Heart right ventricle (tissue), 16 donors: ENCODE measurements at regions not wholly inside any gene's neighbourhood (a gene's known extent, or its start where the extent isn't known, plus 50 kb on each side); places are given as distances from the start of the nearest gene placed in this dataset.
A peak's percentile ranks its signal among the peaks of the same experiment; 100 is the strongest.

Experiments
- ATAC-seq, 8 donors: fragments of 200-7000 bp; cut with Tn5 transposase; one replicate each; pipeline ENCODE4 v1.9.1; 2020; ENCODE audit warnings: mild to moderate bottlenecking in 8 of 8, moderate library complexity in 8 of 8, moderate number of reproducible peaks in 1 of 8
- DNase-seq, 2 donors: peaks; one replicate each; pipeline ENCODE4 v3.0.0-alpha.2; 2020
- H3K27ac ChIP-seq, 10 donors: fragments of 200-600 bp; sonication (generic) in 2 of 10; one replicate each; pipeline versions ENCODE4 v1.5.0 to v1.8.0; 2020 to 2022; ENCODE audit warnings: mild to moderate bottlenecking in 3 of 10
- H3K27me3 ChIP-seq, 7 donors: fragments of 200-600 bp; one replicate each; pipeline ENCODE4 v1.8.0; 2021 to 2022; ENCODE audit warnings: mild to moderate bottlenecking in 2 of 7
- H3K36me3 ChIP-seq, 9 donors: fragments of 200-600 bp; sonication (generic) in 1 of 9; one replicate each; pipeline versions ENCODE4 v1.5.0 to v1.8.0; 2020 to 2022; ENCODE audit warnings: mild to moderate bottlenecking in 2 of 9
- H3K4me1 ChIP-seq, 9 donors: fragments of 200-600 bp; sonication (generic) in 1 of 9; one replicate each; pipeline versions ENCODE4 v1.5.0 to v1.8.0; 2020 to 2022; ENCODE audit warnings: mild to moderate bottlenecking in 4 of 9
- H3K4me3 ChIP-seq, 10 donors: fragments of 200-600 bp; sonication (generic) in 2 of 10; one replicate each; pipeline versions ENCODE4 v1.5.0 to v1.8.0; 2020 to 2022; ENCODE audit warnings: mild to moderate bottlenecking in 7 of 10, moderate library complexity in 2 of 10
- H3K9me3 ChIP-seq, 11 donors: fragments of 200-600 bp in 10 of 11; sonication (generic) in 2 of 11; one replicate each; pipeline versions ENCODE4 v1.5.0 to v1.8.0; 2013 to 2022; ENCODE audit warnings: mild to moderate bottlenecking in 2 of 11, control low read depth in 1 of 11, moderate library complexity in 1 of 11
- CTCF ChIP-seq, 9 donors: fragments of 200-600 bp; sonication (generic) in 2 of 9; IDR thresholded peaks; one replicate each; pipeline versions ENCODE4 v1.5.0 to v1.8.0; 2021 to 2022; ENCODE audit warnings: antibody characterized with exemption in 9 of 9, mild to moderate bottlenecking in 5 of 9, moderate library complexity in 1 of 9
- WGBS, 2 donors: extraction: QIAGEN DNeasy Blood & Tissue Kit; methylation state at CpG; one replicate each; pipeline ENCODE4 v1.1.7; 2013; ENCODE audit warnings: inconsistent platforms in 1 of 2; 5-methylcytosine and 5-hydroxymethylcytosine counted together
- intact Hi-C, 10 donors: fragments of 100-400 bp; cut with DNase I; formaldehyde crosslinking; loops; one replicate each; pipeline versions ENCODE4 v1.11.1 to v1.14.2; 2022
- donor health status: Arrhythmogenic right ventricular cardiomyopathy.
- donor health status: ischemic (EF 13 %, LVEDD 7.1; RV severe dilation, severe dysfunction).
- donor health status: healthy with polysubstance abuse.
- donor health status: DM: no; HTN: yes; CAD: no.
- donor health status: DM: no; HTN: no; CAD: no.
- donor health status: ischemic (EF 25% LVEDD 6.9; RV normal size, moderate dysfunction).
- donor health status: ischemic (EF 25% LVEDD 5.7; RV mildly dilated, moderate dysfunction).
- donor health status: healthy.
- donor health status: DM: yes; HTN: yes; CAD: no.
- donor health status: Ischemic cardiomyopathy.
- donor health status: ischemic (EF 35%, LVEDD 5.7; RV mildly dilated, moderate dysfunction).
- donor health status: nonischemic (EF 11% LVEDD 7.7; RV severe dilation, severe dysfunction).
- donor health status: DM: yes; HTN: yes; CAD: no.
- donor health status: PGD.
- donor health status: ischemic (EF 29% LVEDD 5.4; RV normal size, mild dysfunction).
- donor health status: nonischemic (EF 23%, LVEDD 6.1; RV moderate dilation, normal function).

GRCh38 chr13:44887515-44887914 is 101.8 kb downstream of the NUFIP1 start:
- no peaks in the 10 kb centered on the region for H3K4me1 ChIP-seq
- no peak for DNase-seq
- no peak overlapping the region for H3K27ac ChIP-seq
- intact Hi-C loops, result no loop called here
- TF ChIP-seq CTCF (IDR thresholded peaks at IDR 0.05), result no peak
- no peak for ATAC-seq
- no peaks in the 10 kb centered on the region for H3K9me3 ChIP-seq
- no peaks in the 10 kb centered on the region for H3K36me3 ChIP-seq
- WGBS, 2 donors, result 77 to 89% methylated on average over 2 of the region's 2 CpGs
- no peak overlapping the region for H3K4me3 ChIP-seq
- no peaks in the 10 kb centered on the region for H3K27me3 ChIP-seq

- H3K4me1 ChIP-seq, result no peaks in the 10 kb centered on the region
- ATAC-seq, result peak in 1 of 8 donors; percentile 46
- 68 to 72% methylated on average over 5 of the region's 5 CpGs for WGBS, 2 donors
- no peak for DNase-seq
- H3K36me3 ChIP-seq, result no peaks in the 10 kb centered on the region
- H3K4me3 ChIP-seq, result no peak overlapping the region
- TF ChIP-seq CTCF (IDR thresholded peaks at IDR 0.05), result no peak
- no peaks in the 10 kb centered on the region for H3K27me3 ChIP-seq
- H3K27ac ChIP-seq, result no peak overlapping the region
- intact Hi-C loops, result loop anchor here in 2 of 10 donors (5.0 kb wide), 2 partner anchors 47 to 402 kb away; no protein-coding TSS in a partner anchor
- no peaks in the 10 kb centered on the region for H3K9me3 ChIP-seq
Observed at GRCh38 chr13:44884076-44884729, 105.1 kb downstream of the NUFIP1 start.

GRCh38 chr13:44879452-44880058 is 109.7 kb downstream of the NUFIP1 start:
- ATAC-seq (peak in 1 of 8 donors; percentile 43), DNase-seq (no peak)
- Histone ChIP-seq H3K27me3 (no peaks in the 10 kb centered on the region), H3K4me3 (no peak overlapping the region), H3K4me1 (no peaks in the 10 kb centered on the region), H3K36me3 (no peaks in the 10 kb centered on the region), H3K9me3 (peaks cover 0 to 13% (median 0%) of the 10 kb centered on the region in 11 donors), H3K27ac (no peak overlapping the region)
- peak; percentile 18 to 60 (median 42) for TF ChIP-seq CTCF (IDR thresholded peaks at IDR 0.05)
- 84 to 85% methylated on average over 5 of the region's 5 CpGs for WGBS, 2 donors
- intact Hi-C loops, result loop anchor here in 7 of 10 donors (2.0 to 10.0 kb wide), 6 partner anchors 42 to 397 kb away; partner anchors contain the start of gene TSC22D1 (in 2 of the 7)

GRCh38 chr13:44876782-44877324 is 112.4 kb downstream of the NUFIP1 start:
- DNase-seq, result no peak
- H3K9me3 ChIP-seq, result peaks cover 0 to 13% (median 0%) of the 10 kb centered on the region in 11 donors
- no peaks in the 10 kb centered on the region for H3K36me3 ChIP-seq
- no peak overlapping the region for H3K27ac ChIP-seq
- H3K27me3 ChIP-seq, result no peaks in the 10 kb centered on the region
- intact Hi-C loops, result loop anchor here in 4 of 10 donors (5.0 to 10.0 kb wide), 3 partner anchors 302 to 395 kb away; partner anchors contain the start of gene TSC22D1 (in 2 of the 4)
- TF ChIP-seq CTCF (IDR thresholded peaks at IDR 0.05), result peak in 6 of 9 donors; percentile 17 to 39 (median 22)
- H3K4me3 ChIP-seq, result no peak overlapping the region
- H3K4me1 ChIP-seq, result peaks cover 0 to 7% (median 0%) of the 10 kb centered on the region in 9 donors
- no peak for ATAC-seq
- WGBS, 2 donors, result 77 to 78% methylated on average over 22 of the region's 22 CpGs
